NCI-H82 treated with DMSO at 0.1 percent for 48 hours (cell line): ENCODE measurements at regions not wholly inside any gene's neighbourhood (a gene's known extent, or its start where the extent isn't known, plus 50 kb on each side); places are given as distances from the start of the nearest gene placed in this dataset.

ENCODE experiments used
- DNase-seq: peaks from one replicate; lab custom pipeline; 2025; ENCODE audit not compliant: unreplicated experiment; lab: John Stamatoyannopoulos, UW

GRCh38 chr13:73195091-73195490 lies 136.3 kb downstream of the KLF5 start:
- no peak for DNase-seq

- no peak for DNase-seq
These were observed 135.5 kb downstream of the KLF5 start for GRCh38 chr13:73194310-73194709.

GRCh38 chr13:73193554-73193953 lies 134.7 kb downstream of the KLF5 start:
- DNase-seq = no peak

- DNase-seq = no peak
These were observed 131.7 kb downstream of the KLF5 start for GRCh38 chr13:73190477-73190876.

- no peak for DNase-seq
These were observed 131.0 kb downstream of the KLF5 start for GRCh38 chr13:73189776-73190175.

GRCh38 chr13:73189362-73189761 lies 130.6 kb downstream of the KLF5 start:
- DNase-seq = no peak

- no peak for DNase-seq
These were observed 128.3 kb downstream of the KLF5 start for GRCh38 chr13:73187106-73187505.

- no peak for DNase-seq
These were observed 121.0 kb downstream of the KLF5 start for GRCh38 chr13:73179650-73180274.

- DNase-seq = no peak
These were observed 119.2 kb downstream of the KLF5 start for GRCh38 chr13:73177916-73178565.

- no peak for DNase-seq
These were observed 118.2 kb downstream of the KLF5 start for GRCh38 chr13:73177017-73177416.

GRCh38 chr13:73174521-73175010 lies 115.8 kb downstream of the KLF5 start:
- DNase-seq = no peak

GRCh38 chr13:73173279-73173811 lies 114.5 kb downstream of the KLF5 start:
- DNase-seq = no peak

- no peak for DNase-seq
These were observed 113.1 kb downstream of the KLF5 start for GRCh38 chr13:73171926-73172325.

GRCh38 chr13:73171271-73171682 lies 112.5 kb downstream of the KLF5 start:
- no peak for DNase-seq

GRCh38 chr13:73169971-73170370 lies 111.2 kb downstream of the KLF5 start:
- no peak for DNase-seq

- no peak for DNase-seq
These were observed 110.2 kb downstream of the KLF5 start for GRCh38 chr13:73168953-73169401.

GRCh38 chr13:73168226-73168952 lies 109.6 kb downstream of the KLF5 start:
- DNase-seq = no peak

GRCh38 chr13:73167028-73167820 lies 108.4 kb downstream of the KLF5 start:
- no peak for DNase-seq

GRCh38 chr13:73166204-73166603 lies 107.4 kb downstream of the KLF5 start:
- DNase-seq = no peak

GRCh38 chr13:73162912-73163911 lies 104.4 kb downstream of the KLF5 start:
- DNase-seq = no peak
